MCF 10A (cell line): ENCODE measurements at regions not wholly inside any gene's neighbourhood (a gene's known extent, or its start where the extent isn't known, plus 50 kb on each side); places are given as distances from the start of the nearest gene placed in this dataset. TPM values are rescaled to one million over a fixed set of nuclear protein-coding genes. Genes with fewer than 3 reads are reported as not detected.

Experiments used
- BruUV-seq: library from RNA; stranded (reverse); fragments of 400-500 nt; replicated peaks from 2 replicates; lab custom pipeline; 2021; lab: Mats Ljungman, UMichigan
- CTCF ChIA-PET: fragments of 300-600 bp; sonication (Branson Sonifier 250); formaldehyde crosslinking; extraction: SDS; loops from one replicate; lab custom pipeline; 2021; ENCODE audit warnings: antibody characterized with exemption, inconsistent platforms; lab: Yijun Ruan, JAX
- POLR2A ChIA-PET: fragments of 300-600, 350-650 bp; sonication (Branson Sonifier 250); formaldehyde crosslinking; extraction: SDS; loops from one replicate; lab custom pipeline; 2020; ENCODE audit warnings: antibody characterized with exemption, inconsistent platforms; lab: Yijun Ruan, JAX
- DNase-seq: peaks from one replicate; pipeline ENCODE4 v3.0.0-alpha.2; 2018; ENCODE audit not compliant: unreplicated experiment
- H3K27ac Mint-ChIP-seq: one replicate; pipeline ENCODE4 v1.8.0; 2022; ENCODE audit warnings: mild to moderate bottlenecking, low read depth, mixed read lengths; ENCODE audit not compliant: unreplicated experiment
- H3K27me3 Mint-ChIP-seq: one replicate; pipeline ENCODE4 v1.8.0; 2022; ENCODE audit warnings: mixed read lengths; ENCODE audit not compliant: insufficient read depth, unreplicated experiment
- H3K36me3 Mint-ChIP-seq: one replicate; pipeline ENCODE4 v1.8.0; 2022; ENCODE audit warnings: mild to moderate bottlenecking, moderate library complexity, mixed read lengths; ENCODE audit not compliant: insufficient read depth, unreplicated experiment
- H3K4me1 Mint-ChIP-seq: one replicate; pipeline ENCODE4 v1.8.0; 2022; ENCODE audit warnings: mixed read lengths; ENCODE audit not compliant: insufficient read depth, unreplicated experiment
- H3K4me3 Mint-ChIP-seq: one replicate; pipeline ENCODE4 v1.8.0; 2022; ENCODE audit warnings: mild to moderate bottlenecking, moderate library complexity, mixed read lengths; ENCODE audit not compliant: unreplicated experiment
- H3K9me3 Mint-ChIP-seq: one replicate; pipeline ENCODE4 v1.8.0; 2022; ENCODE audit warnings: mixed read lengths; ENCODE audit not compliant: unreplicated experiment
- CTCF ChIP-seq: fragments of 200-600 bp; IDR thresholded peaks from one replicate; pipeline ENCODE4 v1.8.0; 2022; ENCODE audit warnings: antibody characterized with exemption, mild to moderate bottlenecking; ENCODE audit not compliant: unreplicated experiment
- intact Hi-C: fragments of 100-400 bp; cut with micrococcal nuclease; formaldehyde crosslinking; loops from 2 replicates; pipeline ENCODE4 v1.14.1; 2022
- microRNA-seq: library from miRNA; unstranded; fragments of <30 nt; microRNA quantifications from one replicate; pipeline ENCODE4 v1.2.0, GENCODE V29; 2022

- no TSS peak for BruUV-seq
- H3K9me3 Mint-ChIP-seq = no peaks in the 10 kb centered on the region
- ChIA-PET POLR2A (interaction anchor here (2.0 kb wide), 1 partner anchor 676 kb away, joined by 4 read pairs; no protein-coding TSS in a partner anchor), CTCF (interaction anchor here (0.6 to 1.5 kb wide), 6 partner anchors 259 to 675 kb away, joined by 3 to 9 read pairs (median 5); no protein-coding TSS in a partner anchor)
- H3K27ac Mint-ChIP-seq = no peak overlapping the region
- H3K4me3 Mint-ChIP-seq = no peak overlapping the region
- no peak for DNase-seq
- peaks cover 6% of the 10 kb centered on the region for H3K4me1 Mint-ChIP-seq
- intact Hi-C loops = loop anchor here (1.0 kb wide), 1 partner anchor 782 kb away; no protein-coding TSS in a partner anchor
- no peaks in the 10 kb centered on the region for H3K36me3 Mint-ChIP-seq
- H3K27me3 Mint-ChIP-seq = no peaks in the 10 kb centered on the region
- no peak for TF ChIP-seq CTCF
Measured at GRCh38 chr2:207475546-207475945, 54.2 kb upstream of the CREB1 start.

GRCh38 chr2:207477896-207478295, 51.9 kb upstream of the CREB1 start:
- ChIA-PET POLR2A (no interaction called here), CTCF (interaction anchor here (0.6 to 1.7 kb wide), 3 partner anchors 213 to 498 kb away, joined by 3 to 9 read pairs (median 4); no protein-coding TSS in a partner anchor)
- TF ChIP-seq CTCF = no peak
- BruUV-seq = no TSS peak
- no peak overlapping the region for H3K4me3 Mint-ChIP-seq
- no peaks in the 10 kb centered on the region for H3K9me3 Mint-ChIP-seq
- no peaks in the 10 kb centered on the region for H3K36me3 Mint-ChIP-seq
- peaks cover 6% of the 10 kb centered on the region for H3K4me1 Mint-ChIP-seq
- H3K27me3 Mint-ChIP-seq = no peaks in the 10 kb centered on the region
- DNase-seq = no peak
- H3K27ac Mint-ChIP-seq = no peak overlapping the region
- intact Hi-C loops = no loop called here

- no TSS peak for BruUV-seq
- CTCF ChIA-PET = no interaction called here
- no peak for DNase-seq
- no peak for TF ChIP-seq CTCF
- Mint-ChIP-seq H3K4me3 (no peak overlapping the region), H3K27me3 (no peaks in the 10 kb centered on the region), H3K27ac (no peak overlapping the region), H3K4me1 (peaks cover 6% of the 10 kb centered on the region), H3K36me3 (no peaks in the 10 kb centered on the region), H3K9me3 (no peaks in the 10 kb centered on the region)
- intact Hi-C loops = no loop called here
- POLR2A ChIA-PET = no interaction called here
Measured at GRCh38 chr2:207478572-207478971, 51.2 kb upstream of the CREB1 start.

DNA sequence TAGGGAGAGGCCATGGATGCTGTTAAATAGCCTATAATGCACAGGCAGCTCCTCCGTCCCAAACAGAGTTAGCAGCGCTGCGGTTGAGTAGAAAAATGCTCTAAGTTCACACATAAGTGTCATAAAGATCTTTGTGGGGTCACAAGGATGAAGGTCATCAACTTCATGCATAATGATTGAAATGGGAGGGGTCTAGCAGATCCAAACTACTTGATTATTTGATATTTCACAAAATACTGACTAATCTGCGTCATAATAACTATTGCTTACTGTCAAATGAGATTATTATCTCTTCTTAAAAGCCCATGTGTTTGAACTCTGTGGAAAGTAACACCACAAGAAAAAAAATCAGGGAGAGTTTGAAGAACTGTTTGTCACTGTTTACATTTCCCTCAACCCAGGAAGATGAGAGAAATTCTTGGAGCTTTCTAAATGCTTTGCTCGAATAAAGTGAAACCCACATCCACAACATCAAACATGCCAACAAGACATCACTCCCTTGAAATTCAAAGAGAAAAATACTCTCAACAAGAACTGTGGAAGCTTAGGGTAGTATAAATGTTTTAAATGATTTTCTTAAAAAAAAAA, 50.5 kb upstream of the CREB1 start:
- CTCF ChIA-PET = interaction anchor here (0.6 kb wide), 1 partner anchor 406 kb away, joined by 3 read pairs; no protein-coding TSS in a partner anchor
- intact Hi-C loops = no loop called here

More for the DNA sequence above, 50.5 kb upstream of the CREB1 start:
- Mint-ChIP-seq H3K27ac (no peak overlapping the region), H3K27me3 (no peaks in the 10 kb centered on the region), H3K4me1 (peaks cover 6% of the 10 kb centered on the region), H3K4me3 (no peak overlapping the region), H3K9me3 (no peaks in the 10 kb centered on the region), H3K36me3 (no peaks in the 10 kb centered on the region)
- TF ChIP-seq CTCF = no peak
- DNase-seq = no peak
- BruUV-seq = no TSS peak
- POLR2A ChIA-PET = interaction anchor here (0.7 kb wide), 1 partner anchor 198 kb away, joined by 3 read pairs; no protein-coding TSS in a partner anchor

Small RNAs in the stretch of these regions (microRNA-seq; reads per million reads assigned to microRNA genes)
- gene MIR1302-4 = not detected
